ENCODE measurements at regions not wholly inside any gene's neighbourhood (a gene's known extent, or its start where the extent isn't known, plus 50 kb on each side); places are given as distances from the start of the nearest gene placed in this dataset.

DNA sequence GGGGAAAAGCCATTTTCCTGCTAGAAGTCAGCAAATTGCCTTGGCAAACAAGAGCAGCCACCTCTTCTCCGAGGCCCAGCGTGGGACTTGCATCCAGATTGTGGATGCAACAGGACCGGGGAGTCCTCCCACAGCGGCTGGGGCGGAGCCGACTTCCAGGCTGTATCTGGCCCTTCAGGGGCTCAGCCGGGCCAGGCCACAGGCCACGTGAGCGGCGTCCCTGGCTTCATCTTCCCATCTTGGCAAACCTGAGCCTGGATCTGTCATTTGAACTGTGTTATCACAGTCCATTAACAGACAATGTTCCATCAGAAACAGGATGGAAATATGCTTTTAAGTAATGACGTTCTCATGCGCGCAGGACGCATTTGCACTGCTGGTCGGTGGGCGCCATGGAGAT, 483.5 kb upstream of the SALL3 start:
- Histone ChIP-seq H3K36me3 (no peaks in the 10 kb centered on the region), H3K4me1 (no peaks in the 10 kb centered on the region), H3K9me3 (peaks cover 0 to 42% (median 22%) of the 10 kb centered on the region in 8 donors), H3K4me3 (no peak overlapping the region), H3K27ac (no peak overlapping the region), H3K27me3 (replicated peaks in 1 of 7) (no peaks in the 10 kb centered on the region)
- DNase-seq = no peak
- TF ChIP-seq POLR2AphosphoS5 (IDR thresholded peaks at IDR 0.05) = no peak
- TF ChIP-seq, protein P1, sequence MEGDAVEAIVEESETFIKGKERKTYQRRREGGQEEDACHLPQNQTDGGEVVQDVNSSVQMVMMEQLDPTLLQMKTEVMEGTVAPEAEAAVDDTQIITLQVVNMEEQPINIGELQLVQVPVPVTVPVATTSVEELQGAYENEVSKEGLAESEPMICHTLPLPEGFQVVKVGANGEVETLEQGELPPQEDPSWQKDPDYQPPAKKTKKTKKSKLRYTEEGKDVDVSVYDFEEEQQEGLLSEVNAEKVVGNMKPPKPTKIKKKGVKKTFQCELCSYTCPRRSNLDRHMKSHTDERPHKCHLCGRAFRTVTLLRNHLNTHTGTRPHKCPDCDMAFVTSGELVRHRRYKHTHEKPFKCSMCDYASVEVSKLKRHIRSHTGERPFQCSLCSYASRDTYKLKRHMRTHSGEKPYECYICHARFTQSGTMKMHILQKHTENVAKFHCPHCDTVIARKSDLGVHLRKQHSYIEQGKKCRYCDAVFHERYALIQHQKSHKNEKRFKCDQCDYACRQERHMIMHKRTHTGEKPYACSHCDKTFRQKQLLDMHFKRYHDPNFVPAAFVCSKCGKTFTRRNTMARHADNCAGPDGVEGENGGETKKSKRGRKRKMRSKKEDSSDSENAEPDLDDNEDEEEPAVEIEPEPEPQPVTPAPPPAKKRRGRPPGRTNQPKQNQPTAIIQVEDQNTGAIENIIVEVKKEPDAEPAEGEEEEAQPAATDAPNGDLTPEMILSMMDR (IDR thresholded peaks at IDR 0.05 in 8 of 11, conservative IDR thresholded peaks at IDR 0.05 in 3 of 11) = no peak
- TF ChIP-seq POLR2A (IDR thresholded peaks at IDR 0.05) = no peak
- 89 to 92% (median 90%) methylated on average over 16 of the region's 16 CpGs for WGBS, 5 donors
- intact Hi-C loops (cut with DNase I; ENCODE audit: low total_unique reads) = no loop called here

GRCh38 chr18:78497641-78498040, 482.0 kb upstream of the SALL3 start:
- Histone ChIP-seq H3K9me3 (peaks cover 0 to 39% (median 7%) of the 10 kb centered on the region in 8 donors), H3K4me1 (no peaks in the 10 kb centered on the region), H3K27ac (no peak overlapping the region), H3K4me3 (no peak overlapping the region), H3K36me3 (no peaks in the 10 kb centered on the region), H3K27me3 (replicated peaks in 1 of 7) (no peaks in the 10 kb centered on the region)
- intact Hi-C loops (cut with DNase I; ENCODE audit: low total_unique reads) = no loop called here
- TF ChIP-seq, protein P1 (IDR thresholded peaks at IDR 0.05 in 8 of 11, conservative IDR thresholded peaks at IDR 0.05 in 3 of 11) = no peak
- no peak for TF ChIP-seq POLR2A (IDR thresholded peaks at IDR 0.05)
- 72 to 83% (median 80%) methylated on average over 13 of the region's 13 CpGs for WGBS, 5 donors
- DNase-seq = peak; percentile 62

DNA sequence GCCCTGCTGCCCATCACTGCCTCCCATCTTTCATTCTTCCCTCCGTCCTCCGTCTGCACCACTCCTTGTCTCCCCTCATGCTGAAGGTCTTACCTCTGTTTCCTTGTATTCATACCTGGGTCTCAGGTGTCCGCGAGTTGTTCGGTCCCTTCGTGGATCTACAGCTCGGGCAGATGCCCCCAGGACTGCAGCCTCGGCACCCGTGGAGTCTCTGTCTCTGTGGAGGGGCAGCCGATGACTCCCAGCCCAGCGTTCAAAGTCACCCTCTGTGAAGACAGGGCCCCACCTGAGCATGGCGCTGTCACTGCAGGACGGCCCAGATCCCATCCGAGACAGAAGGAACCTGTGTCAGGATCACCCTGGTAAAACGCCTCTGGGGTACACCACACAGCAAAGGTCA, 480.0 kb upstream of the SALL3 start:
- Histone ChIP-seq H3K27ac (no peak overlapping the region), H3K27me3 (replicated peaks in 1 of 7) (no peaks in the 10 kb centered on the region), H3K9me3 (peaks cover 0 to 42% (median 4%) of the 10 kb centered on the region in 8 donors), H3K36me3 (no peaks in the 10 kb centered on the region), H3K4me1 (no peaks in the 10 kb centered on the region), H3K4me3 (no peak overlapping the region)
- WGBS, 5 donors = 84 to 90% (median 88%) methylated on average over 15 of the region's 15 CpGs
- DNase-seq = peak; percentile 62
- no peak for TF ChIP-seq POLR2A (IDR thresholded peaks at IDR 0.05)
- no peak for TF ChIP-seq POLR2AphosphoS5 (IDR thresholded peaks at IDR 0.05)
- TF ChIP-seq, protein P1 (IDR thresholded peaks at IDR 0.05 in 8 of 11, conservative IDR thresholded peaks at IDR 0.05 in 3 of 11) = no peak
- intact Hi-C loops (cut with DNase I; ENCODE audit: low total_unique reads) = no loop called here

- no peak overlapping the region for H3K27ac ChIP-seq
- peaks cover 0 to 26% (median 0%) of the 10 kb centered on the region in 8 donors for H3K9me3 ChIP-seq
- H3K36me3 ChIP-seq = no peaks in the 10 kb centered on the region
- no peaks in the 10 kb centered on the region for H3K4me1 ChIP-seq
- H3K27me3 ChIP-seq (replicated peaks in 1 of 7) = peaks cover 0 to 12% (median 0%) of the 10 kb centered on the region in 7 donors
- DNase-seq = peak; percentile 56
- TF ChIP-seq, protein P1 (IDR thresholded peaks at IDR 0.05 in 8 of 11, conservative IDR thresholded peaks at IDR 0.05 in 3 of 11) = no peak
- TF ChIP-seq POLR2AphosphoS5 (IDR thresholded peaks at IDR 0.05) = no peak
- TF ChIP-seq POLR2A (IDR thresholded peaks at IDR 0.05) = no peak
- H3K4me3 ChIP-seq = no peak overlapping the region
- 87 to 92% (median 89%) methylated on average over 7 of the region's 7 CpGs for WGBS, 5 donors
- intact Hi-C loops (cut with DNase I; ENCODE audit: low total_unique reads) = no loop called here
Observed at GRCh38 chr18:78501251-78501650, 478.4 kb upstream of the SALL3 start.

Measured in spleen (tissue), 11 donors.